ENCODE measurements at regions not wholly inside any gene's neighbourhood (a gene's known extent, or its start where the extent isn't known, plus 50 kb on each side); places are given as distances from the start of the nearest gene placed in this dataset.

DNA sequence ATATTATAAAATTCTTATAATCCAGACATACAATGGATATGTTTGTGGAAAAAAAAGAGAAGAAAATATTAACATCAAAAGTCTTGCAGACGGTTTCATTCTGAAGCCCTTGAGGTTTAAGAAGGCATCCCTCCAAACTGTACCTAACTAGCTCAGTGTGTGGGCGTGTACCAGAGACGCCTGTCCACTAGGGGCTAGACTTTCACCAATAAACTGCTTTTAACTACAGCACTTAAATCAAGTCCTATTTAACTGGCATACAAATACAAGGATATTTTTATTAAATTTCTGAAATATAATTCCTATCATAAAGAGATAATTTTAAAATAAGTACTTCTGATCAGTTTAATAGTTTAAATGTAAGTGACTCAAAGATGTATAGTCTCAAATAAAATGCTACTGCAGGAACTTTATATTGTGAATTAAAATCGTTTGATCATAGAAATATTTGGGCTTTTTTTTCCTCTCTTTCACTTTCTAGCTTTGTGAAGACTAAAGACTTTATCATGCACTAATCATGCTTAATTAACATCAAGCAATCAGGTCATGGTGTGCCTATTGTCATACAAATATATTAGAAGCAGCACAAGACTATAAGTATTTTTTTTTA is 437.7 kb downstream of the SATB2 start:
- TF ChIP-seq TCF7L2 (IDR thresholded peaks at IDR 0.05; ENCODE audit: low read depth, low read length) (no peak), KAT8 (IDR thresholded peaks at IDR 0.05; ENCODE audit: low read depth) (no peak), CBX8 (IDR thresholded peaks at IDR 0.05; ENCODE audit: borderline replicate concordance, extremely low read depth, low read depth, low read length, poor library complexity, severe bottlenecking) (no peak), RFX5 (IDR thresholded peaks at IDR 0.05; ENCODE audit: low read depth, low read length) (no peak), SP1 (CRISPR knock-in tag; IDR thresholded peaks at IDR 0.05) (no peak), JUNB (CRISPR knock-in tag; conservative IDR thresholded peaks at IDR 0.05) (no peak)
